ENCODE measurements at regions not wholly inside any gene's neighbourhood (a gene's known extent, or its start where the extent isn't known, plus 50 kb on each side); places are given as distances from the start of the nearest gene placed in this dataset.

GRCh38 chr7:53988376-53988775, 553.8 kb upstream of the VSTM2A start:
- DNase-seq, result no peak

- peak; percentile 33 for DNase-seq
Observed at GRCh38 chr7:53993224-53993623, 549.0 kb upstream of the VSTM2A start.

GRCh38 chr7:53996876-53997275, 545.3 kb upstream of the VSTM2A start:
- DNase-seq, result no peak

- DNase-seq, result no peak
Observed at GRCh38 chr7:54014765-54015164, 527.4 kb upstream of the VSTM2A start.

GRCh38 chr7:54015251-54015650, 526.9 kb upstream of the VSTM2A start:
- DNase-seq, result no peak

GRCh38 chr7:54037873-54038272, 504.3 kb upstream of the VSTM2A start:
- DNase-seq, result no peak

GRCh38 chr7:54060643-54061042, 481.5 kb upstream of the VSTM2A start:
- no peak for DNase-seq

- no peak for DNase-seq
Observed at GRCh38 chr7:54066643-54067042, 475.5 kb upstream of the VSTM2A start.

GRCh38 chr7:54069843-54070242, 472.3 kb upstream of the VSTM2A start:
- DNase-seq, result no peak

- no peak for DNase-seq
Observed at GRCh38 chr7:54072710-54073109, 469.5 kb upstream of the VSTM2A start.

- no peak for DNase-seq
Observed at GRCh38 chr7:54076616-54077015, 465.6 kb upstream of the VSTM2A start.

- DNase-seq, result no peak
Observed at GRCh38 chr7:54080525-54080924, 461.6 kb upstream of the VSTM2A start.

GRCh38 chr7:54080971-54081370, 461.2 kb upstream of the VSTM2A start:
- no peak for DNase-seq

GRCh38 chr7:54084340-54084739, 457.8 kb upstream of the VSTM2A start:
- no peak for DNase-seq

GRCh38 chr7:54090652-54091213, 451.4 kb upstream of the VSTM2A start:
- no peak for DNase-seq

GRCh38 chr7:54091322-54091721, 450.9 kb upstream of the VSTM2A start:
- no peak for DNase-seq

GRCh38 chr7:54097886-54098285, 444.3 kb upstream of the VSTM2A start:
- no peak for DNase-seq

GRCh38 chr7:54109501-54109900, 432.7 kb upstream of the VSTM2A start:
- no peak for DNase-seq

GRCh38 chr7:54111814-54112511, 430.2 kb upstream of the VSTM2A start:
- no peak for DNase-seq

GRCh38 chr7:54112567-54112966, 429.6 kb upstream of the VSTM2A start:
- DNase-seq, result no peak

- DNase-seq, result no peak
Observed at GRCh38 chr7:54115028-54115763, 427.0 kb upstream of the VSTM2A start.

- DNase-seq, result no peak
Observed at GRCh38 chr7:54116956-54117355, 425.2 kb upstream of the VSTM2A start.

GRCh38 chr7:54129035-54129434, 413.1 kb upstream of the VSTM2A start:
- DNase-seq, result no peak

- DNase-seq, result no peak
Observed at GRCh38 chr7:54141576-54141975, 400.6 kb upstream of the VSTM2A start.

All from NCI-H2029 treated with DMSO at 0.1 percent for 48 hours (cell line).